Tibial nerve (tissue), 3 donors: ENCODE measurements at regions not wholly inside any gene's neighbourhood (a gene's known extent, or its start where the extent isn't known, plus 50 kb on each side); places are given as distances from the start of the nearest gene placed in this dataset.

ENCODE experiments used
- EP300 ChIP-seq, 2 donors: sonication (generic); formaldehyde crosslinking; IDR thresholded peaks; one replicate each; pipeline ENCODE4 v1.6.1; 2017; ENCODE audit warnings: antibody characterized with exemption in 2 of 2, mild to moderate bottlenecking in 1 of 2
- POLR2A ChIP-seq, 2 donors: fragments of 450-650 bp; IDR thresholded peaks; one replicate each; pipeline ENCODE4 v1.6.1; 2017; ENCODE audit warnings: antibody characterized with exemption in 2 of 2, mild to moderate bottlenecking in 2 of 2, moderate library complexity in 2 of 2

DNA sequence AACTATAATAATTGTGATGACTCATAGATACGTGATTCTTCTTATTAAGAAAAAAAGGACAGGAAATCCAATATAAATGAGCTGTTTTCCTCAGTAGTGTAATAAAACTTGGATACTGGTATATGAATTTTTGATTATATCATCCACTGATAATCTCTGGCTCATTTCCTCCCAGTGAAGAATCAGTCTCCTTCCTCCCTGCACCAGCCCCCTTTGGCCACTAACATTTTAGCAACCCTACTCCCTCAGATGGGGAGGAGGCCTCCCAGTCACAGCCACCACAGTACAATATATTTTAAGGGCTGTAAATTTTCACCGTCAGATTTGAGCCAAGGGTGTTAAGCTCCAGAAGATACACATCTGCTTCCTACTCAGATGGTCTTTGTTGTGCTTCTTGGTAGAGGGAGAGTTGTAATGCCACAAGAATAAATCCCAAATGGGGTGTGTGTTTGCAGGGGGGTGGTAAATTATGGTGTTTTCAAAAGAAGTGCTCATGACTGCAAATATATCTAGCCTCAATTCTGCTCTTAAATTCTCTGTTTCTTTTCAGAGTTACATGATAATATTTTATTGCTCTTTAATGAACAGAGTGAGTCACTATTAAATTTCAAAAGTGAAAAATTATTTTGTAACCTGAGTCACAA lies 153.5 kb downstream of the HLX start:
- TF ChIP-seq POLR2A (IDR thresholded peaks at IDR 0.05): no peak
- no peak for TF ChIP-seq EP300 (IDR thresholded peaks at IDR 0.05)
